Tibial nerve (tissue), 4 donors: ENCODE measurements at regions not wholly inside any gene's neighbourhood (a gene's known extent, or its start where the extent isn't known, plus 50 kb on each side); places are given as distances from the start of the nearest gene placed in this dataset.

Experiments
- EP300 ChIP-seq, 2 donors: sonication (generic); formaldehyde crosslinking; IDR thresholded peaks; one replicate each; pipeline ENCODE4 v1.6.1; 2017; ENCODE audit warnings: antibody characterized with exemption in 2 of 2, mild to moderate bottlenecking in 1 of 2
- TF ChIP-seq, protein P1 (sequence below), 5 experiments: fragments of 200-600 bp in 3 of 5; fragments of 450-650 bp in 2 of 5; sonication (generic) in 3 of 5; IDR thresholded peaks; one replicate each; pipeline ENCODE4 v1.5.1; 2016 to 2019; ENCODE audit warnings: antibody characterized with exemption in 5 of 5, mild to moderate bottlenecking in 3 of 5, moderate library complexity in 2 of 5

DNA sequence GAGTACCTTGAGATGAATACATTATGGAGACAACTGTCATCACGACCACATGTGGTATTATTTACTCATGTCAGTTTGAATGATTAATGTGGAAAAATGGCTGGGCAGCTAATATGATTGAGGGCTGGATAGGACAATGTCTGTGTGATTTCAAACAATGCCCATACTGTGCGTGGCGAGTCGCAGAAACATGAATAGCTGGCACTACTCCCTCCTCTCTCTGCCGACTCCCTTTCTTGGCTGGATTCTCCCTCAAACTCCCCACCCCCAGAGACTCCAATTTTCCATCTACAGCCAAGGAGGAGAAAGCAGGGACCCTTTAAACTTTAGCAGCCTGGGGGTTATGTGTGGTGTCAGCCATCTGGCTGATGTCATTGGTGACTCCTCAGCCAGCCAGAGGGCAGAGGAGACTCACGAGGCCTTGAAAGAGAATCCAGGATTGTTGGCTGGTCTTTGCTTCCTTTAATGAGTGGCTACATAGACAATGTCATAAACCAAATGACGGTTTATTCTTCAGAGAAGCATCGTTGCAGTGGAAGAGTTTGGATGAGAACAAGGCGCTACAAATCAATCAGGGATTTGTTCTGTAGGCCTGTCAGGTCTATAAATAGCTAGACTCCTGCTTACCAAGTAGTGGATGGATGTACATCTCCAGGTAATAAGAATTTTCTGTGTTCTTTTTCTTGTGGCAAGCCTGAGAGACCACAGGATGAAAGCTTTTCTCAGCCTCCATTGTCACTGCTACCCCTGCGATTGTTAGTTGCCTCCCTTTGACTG, 165.6 kb downstream of the DLEU7 start:
- TF ChIP-seq, protein P1, sequence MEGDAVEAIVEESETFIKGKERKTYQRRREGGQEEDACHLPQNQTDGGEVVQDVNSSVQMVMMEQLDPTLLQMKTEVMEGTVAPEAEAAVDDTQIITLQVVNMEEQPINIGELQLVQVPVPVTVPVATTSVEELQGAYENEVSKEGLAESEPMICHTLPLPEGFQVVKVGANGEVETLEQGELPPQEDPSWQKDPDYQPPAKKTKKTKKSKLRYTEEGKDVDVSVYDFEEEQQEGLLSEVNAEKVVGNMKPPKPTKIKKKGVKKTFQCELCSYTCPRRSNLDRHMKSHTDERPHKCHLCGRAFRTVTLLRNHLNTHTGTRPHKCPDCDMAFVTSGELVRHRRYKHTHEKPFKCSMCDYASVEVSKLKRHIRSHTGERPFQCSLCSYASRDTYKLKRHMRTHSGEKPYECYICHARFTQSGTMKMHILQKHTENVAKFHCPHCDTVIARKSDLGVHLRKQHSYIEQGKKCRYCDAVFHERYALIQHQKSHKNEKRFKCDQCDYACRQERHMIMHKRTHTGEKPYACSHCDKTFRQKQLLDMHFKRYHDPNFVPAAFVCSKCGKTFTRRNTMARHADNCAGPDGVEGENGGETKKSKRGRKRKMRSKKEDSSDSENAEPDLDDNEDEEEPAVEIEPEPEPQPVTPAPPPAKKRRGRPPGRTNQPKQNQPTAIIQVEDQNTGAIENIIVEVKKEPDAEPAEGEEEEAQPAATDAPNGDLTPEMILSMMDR (IDR thresholded peaks at IDR 0.05): no peak
- TF ChIP-seq EP300 (IDR thresholded peaks at IDR 0.05): peak in 1 of 2 donors; percentile 77
